Thoracic aorta (tissue), 2 donors: ENCODE measurements at regions not wholly inside any gene's neighbourhood (a gene's known extent, or its start where the extent isn't known, plus 50 kb on each side); places are given as distances from the start of the nearest gene placed in this dataset.

Source experiments
- ATAC-seq: fragments of 150-250 bp; one replicate; pipeline ENCODE4 v1.8.0; 2017; ENCODE audit warnings: low read depth; ENCODE audit not compliant: insufficient number of reproducible peaks, low FRiP score
- DNase-seq: peaks from one replicate; pipeline ENCODE4 v3.0.0-alpha.2; 2020; ENCODE audit warnings: low spot score
- H3K27ac ChIP-seq, 2 donors: fragments of 200-600 bp; sonication (generic); 1 replicate in 1 of 2; 2 replicates in 1 of 2; pipeline ENCODE4 v1.5.1; 2016; ENCODE audit warnings: mild to moderate bottlenecking in 2 of 2, moderate library complexity in 2 of 2
- H3K27me3 ChIP-seq: fragments of 200-600 bp; sonication (generic); replicated peaks from 2 replicates; pipeline ENCODE4 v1.6.0; 2016; ENCODE audit warnings: mild to moderate bottlenecking; ENCODE audit not compliant: insufficient read depth
- H3K36me3 ChIP-seq: fragments of 200-600 bp; sonication (generic); one replicate; pipeline ENCODE4 v1.5.1; 2016
- H3K4me1 ChIP-seq, 2 donors: fragments of 200-600 bp; sonication (generic); 1 replicate in 1 of 2; 2 replicates in 1 of 2; pipeline versions ENCODE4 v1.5.1 to v1.6.0; 2016; ENCODE audit warnings: low read depth in 2 of 2, mild to moderate bottlenecking in 1 of 2; ENCODE audit not compliant: control insufficient read depth in 1 of 2
- H3K4me3 ChIP-seq: fragments of 200-600 bp; sonication (generic); 2 replicates; pipeline ENCODE4 v1.5.1; 2016; ENCODE audit warnings: mild to moderate bottlenecking
- H3K9me3 ChIP-seq: fragments of 200-600 bp; sonication (generic); 2 replicates; pipeline ENCODE4 v1.5.1; 2016
- TF ChIP-seq, protein P1 (sequence below): fragments of 200-600 bp; sonication (generic); IDR thresholded peaks from one replicate; pipeline ENCODE4 v1.5.1; 2019; ENCODE audit warnings: antibody characterized with exemption

- no peak for ATAC-seq
- H3K27me3 ChIP-seq = no peaks in the 10 kb centered on the region
- no peak overlapping the region for H3K27ac ChIP-seq
- H3K4me3 ChIP-seq = no peak overlapping the region
- TF ChIP-seq, protein P1, sequence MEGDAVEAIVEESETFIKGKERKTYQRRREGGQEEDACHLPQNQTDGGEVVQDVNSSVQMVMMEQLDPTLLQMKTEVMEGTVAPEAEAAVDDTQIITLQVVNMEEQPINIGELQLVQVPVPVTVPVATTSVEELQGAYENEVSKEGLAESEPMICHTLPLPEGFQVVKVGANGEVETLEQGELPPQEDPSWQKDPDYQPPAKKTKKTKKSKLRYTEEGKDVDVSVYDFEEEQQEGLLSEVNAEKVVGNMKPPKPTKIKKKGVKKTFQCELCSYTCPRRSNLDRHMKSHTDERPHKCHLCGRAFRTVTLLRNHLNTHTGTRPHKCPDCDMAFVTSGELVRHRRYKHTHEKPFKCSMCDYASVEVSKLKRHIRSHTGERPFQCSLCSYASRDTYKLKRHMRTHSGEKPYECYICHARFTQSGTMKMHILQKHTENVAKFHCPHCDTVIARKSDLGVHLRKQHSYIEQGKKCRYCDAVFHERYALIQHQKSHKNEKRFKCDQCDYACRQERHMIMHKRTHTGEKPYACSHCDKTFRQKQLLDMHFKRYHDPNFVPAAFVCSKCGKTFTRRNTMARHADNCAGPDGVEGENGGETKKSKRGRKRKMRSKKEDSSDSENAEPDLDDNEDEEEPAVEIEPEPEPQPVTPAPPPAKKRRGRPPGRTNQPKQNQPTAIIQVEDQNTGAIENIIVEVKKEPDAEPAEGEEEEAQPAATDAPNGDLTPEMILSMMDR = no peak
- H3K9me3 ChIP-seq = no peaks in the 10 kb centered on the region
- no peaks in the 10 kb centered on the region for H3K36me3 ChIP-seq
- DNase-seq = no peak
- peaks cover 24 to 49% of the 10 kb centered on the region in 2 donors for H3K4me1 ChIP-seq
Measured at GRCh38 chr2:237260686-237261085, 153.3 kb downstream of the COL6A3 start.

GRCh38 chr2:237261327-237261726 is 152.6 kb downstream of the COL6A3 start:
- DNase-seq (no peak), ATAC-seq (no peak)
- Histone ChIP-seq H3K9me3 (no peaks in the 10 kb centered on the region), H3K4me3 (no peak overlapping the region), H3K36me3 (no peaks in the 10 kb centered on the region), H3K27ac (no peak overlapping the region), H3K27me3 (no peaks in the 10 kb centered on the region), H3K4me1 (peaks cover 23 to 44% of the 10 kb centered on the region in 2 donors)
- TF ChIP-seq, protein P1 = no peak

DNA sequence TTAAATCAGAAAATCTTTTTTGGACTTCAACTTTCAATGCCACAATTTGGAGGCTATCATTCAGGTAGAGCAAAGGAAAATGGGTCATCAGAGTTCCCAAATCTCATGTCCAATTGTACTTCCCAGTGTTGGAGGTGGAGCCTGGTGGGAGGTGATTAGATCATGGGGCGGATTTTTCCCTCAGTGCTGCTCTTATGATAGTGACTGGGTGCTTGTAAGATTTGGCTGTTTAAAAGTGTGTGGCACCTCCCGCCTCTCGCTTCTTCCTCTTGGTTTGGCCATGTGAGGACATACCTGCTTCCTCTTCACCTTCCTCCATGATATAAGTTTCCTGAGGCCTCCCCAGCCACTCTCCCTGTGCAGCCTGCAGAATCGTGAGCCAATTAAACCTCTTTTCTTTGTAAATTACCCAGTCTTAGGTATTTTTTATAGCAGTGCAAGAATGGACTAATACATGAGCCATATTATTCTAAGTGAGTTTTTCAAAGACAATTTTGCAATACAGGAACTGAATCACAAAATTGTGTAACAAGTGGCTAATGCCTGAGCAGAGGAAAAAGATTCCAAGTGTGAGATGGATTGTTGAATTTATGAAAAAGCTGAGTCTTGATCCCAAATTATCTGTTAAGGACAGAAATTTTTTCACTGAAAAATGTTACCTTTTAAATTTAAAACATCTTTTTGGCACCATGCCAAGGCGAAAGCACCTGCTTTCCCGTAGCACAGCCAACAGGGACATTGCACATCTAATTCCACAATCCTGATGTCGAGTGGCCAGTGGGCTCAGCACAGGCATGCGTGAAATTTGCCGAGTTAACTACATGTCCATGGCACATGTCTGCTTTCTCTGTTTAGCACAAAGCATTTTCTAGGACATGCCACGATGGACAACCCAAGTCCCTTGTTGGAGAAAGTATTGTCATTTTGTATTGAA is 150.9 kb downstream of the COL6A3 start:
- DNase-seq (no peak), ATAC-seq (peak; percentile 52)
- TF ChIP-seq, protein P1 = no peak
- Histone ChIP-seq H3K4me1 (peaks cover 13 to 35% of the 10 kb centered on the region in 2 donors), H3K9me3 (no peaks in the 10 kb centered on the region), H3K4me3 (no peak overlapping the region), H3K27ac (peak overlapping the region in 1 of 2 donors; percentile 26), H3K27me3 (no peaks in the 10 kb centered on the region), H3K36me3 (no peaks in the 10 kb centered on the region)

DNA sequence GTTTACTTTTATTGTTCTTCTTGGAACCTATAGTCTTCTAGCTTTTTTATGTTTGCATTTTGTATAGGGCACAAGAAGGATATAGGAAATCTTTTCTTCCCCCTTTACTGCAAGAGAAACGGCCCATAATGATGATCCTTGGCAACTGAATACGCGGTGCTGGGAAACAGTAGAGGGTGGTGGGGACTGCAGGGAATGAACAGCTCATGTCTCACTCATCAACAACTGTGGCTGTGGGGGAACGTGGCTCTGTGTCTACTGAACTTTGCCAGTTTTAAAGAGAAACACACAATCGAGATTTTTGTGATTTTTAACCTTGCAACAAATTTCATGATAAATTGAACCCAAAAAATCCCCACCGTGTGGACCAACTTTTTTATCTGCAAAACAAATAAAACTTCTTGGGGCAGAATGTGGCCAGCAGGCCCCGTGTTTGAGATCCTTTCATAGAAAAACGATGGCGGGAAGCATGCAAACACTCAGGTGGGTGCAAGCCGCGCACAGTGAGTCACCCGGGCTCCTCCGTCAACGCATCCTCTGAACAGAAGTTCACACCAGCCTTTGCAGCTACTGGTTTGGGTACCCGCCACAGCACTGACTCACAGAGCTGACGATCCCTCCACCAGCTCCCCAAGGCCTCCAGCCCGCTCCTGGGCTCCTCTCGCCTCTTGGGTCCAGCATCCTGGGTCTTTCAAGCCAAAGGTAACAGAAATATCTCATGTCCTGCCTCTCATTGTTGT is 149.3 kb downstream of the COL6A3 start:
- Histone ChIP-seq H3K27ac (no peak overlapping the region), H3K4me1 (peaks cover 15 to 41% of the 10 kb centered on the region in 2 donors), H3K27me3 (no peaks in the 10 kb centered on the region), H3K4me3 (no peak overlapping the region), H3K9me3 (no peaks in the 10 kb centered on the region), H3K36me3 (no peaks in the 10 kb centered on the region)
- TF ChIP-seq, protein P1 = no peak
- DNase-seq = no peak
- no peak for ATAC-seq
